ENCODE measurements at regions not wholly inside any gene's neighbourhood (a gene's known extent, or its start where the extent isn't known, plus 50 kb on each side); places are given as distances from the start of the nearest gene placed in this dataset.

DNA sequence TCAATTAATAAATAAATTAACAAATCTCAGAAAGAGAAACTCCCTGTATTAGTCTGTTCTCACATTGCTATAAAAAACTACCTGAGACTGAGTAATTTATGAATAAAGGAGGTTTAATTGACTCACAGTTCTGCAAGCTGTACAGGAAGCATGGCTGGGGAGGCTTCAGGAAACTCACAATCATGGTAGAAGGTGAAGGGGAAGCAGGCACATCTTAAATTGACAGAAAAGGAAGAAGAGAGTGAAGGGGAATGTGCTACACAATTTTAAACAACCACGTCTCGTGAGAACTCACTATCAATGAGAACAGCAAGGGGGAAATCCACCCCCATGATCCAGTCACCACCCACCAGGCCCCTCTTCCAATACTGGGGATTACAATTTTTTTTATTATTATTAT is 358.3 kb upstream of the KIAA1217 start:
- TF ChIP-seq, protein P1, sequence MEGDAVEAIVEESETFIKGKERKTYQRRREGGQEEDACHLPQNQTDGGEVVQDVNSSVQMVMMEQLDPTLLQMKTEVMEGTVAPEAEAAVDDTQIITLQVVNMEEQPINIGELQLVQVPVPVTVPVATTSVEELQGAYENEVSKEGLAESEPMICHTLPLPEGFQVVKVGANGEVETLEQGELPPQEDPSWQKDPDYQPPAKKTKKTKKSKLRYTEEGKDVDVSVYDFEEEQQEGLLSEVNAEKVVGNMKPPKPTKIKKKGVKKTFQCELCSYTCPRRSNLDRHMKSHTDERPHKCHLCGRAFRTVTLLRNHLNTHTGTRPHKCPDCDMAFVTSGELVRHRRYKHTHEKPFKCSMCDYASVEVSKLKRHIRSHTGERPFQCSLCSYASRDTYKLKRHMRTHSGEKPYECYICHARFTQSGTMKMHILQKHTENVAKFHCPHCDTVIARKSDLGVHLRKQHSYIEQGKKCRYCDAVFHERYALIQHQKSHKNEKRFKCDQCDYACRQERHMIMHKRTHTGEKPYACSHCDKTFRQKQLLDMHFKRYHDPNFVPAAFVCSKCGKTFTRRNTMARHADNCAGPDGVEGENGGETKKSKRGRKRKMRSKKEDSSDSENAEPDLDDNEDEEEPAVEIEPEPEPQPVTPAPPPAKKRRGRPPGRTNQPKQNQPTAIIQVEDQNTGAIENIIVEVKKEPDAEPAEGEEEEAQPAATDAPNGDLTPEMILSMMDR (IDR thresholded peaks at IDR 0.05) = no peak
- TF ChIP-seq POLR2A (IDR thresholded peaks at IDR 0.05) = no peak
- no peak for TF ChIP-seq POLR2AphosphoS5 (IDR thresholded peaks at IDR 0.05)
